Spleen (tissue), 7 donors: ENCODE measurements at regions not wholly inside any gene's neighbourhood (a gene's known extent, or its start where the extent isn't known, plus 50 kb on each side); places are given as distances from the start of the nearest gene placed in this dataset.

Source experiments
- CTCF ChIP-seq, 11 experiments: fragments of 200-600 bp in 7 of 11; fragments of 450-650 bp in 4 of 11; sonication (generic) in 4 of 11; IDR thresholded peaks in 8 of 11; conservative IDR thresholded peaks in 3 of 11; 1 replicate in 7 of 11; 2 replicates in 4 of 11; pipeline versions ENCODE4 v1.4.0 to v1.8.0; 2016 to 2021; ENCODE audit warnings: antibody characterized with exemption in 11 of 11, inconsistent platforms in 4 of 11, mild to moderate bottlenecking in 1 of 11
- POLR2A ChIP-seq, 3 donors: fragments of 450-650 bp; IDR thresholded peaks; one replicate each; pipeline ENCODE4 v1.5.1; 2017; ENCODE audit warnings: antibody characterized with exemption in 3 of 3, mild to moderate bottlenecking in 1 of 3
- POLR2AphosphoS5 ChIP-seq, 3 donors: sonication (generic); formaldehyde crosslinking; IDR thresholded peaks; one replicate each; pipeline ENCODE4 v1.5.1; 2017; ENCODE audit warnings: antibody characterized with exemption in 3 of 3
- donor health status: DM: no; HTN: no; CAD: no; lungs with moderate emphysema.
- donor health status: DM: no; HTN: no; CAD: no.
- donor health status: DM: no; HTN: no; CAD: no.

- no peak for TF ChIP-seq CTCF (IDR thresholded peaks at IDR 0.05 in 8 of 11, conservative IDR thresholded peaks at IDR 0.05 in 3 of 11)
- TF ChIP-seq POLR2A (IDR thresholded peaks at IDR 0.05) = no peak
- no peak for TF ChIP-seq POLR2AphosphoS5 (IDR thresholded peaks at IDR 0.05)
Measured at GRCh38 chr4:34790131-34790530, 1454.2 kb downstream of the ARAP2 start.
